HG03571 (cell line): ENCODE measurements at regions not wholly inside any gene's neighbourhood (a gene's known extent, or its start where the extent isn't known, plus 50 kb on each side); places are given as distances from the start of the nearest gene placed in this dataset.
"Not testable (repeated sequence)": the region's sequence is repeated elsewhere in the genome, so short reads cannot be mapped to it uniquely, and the experiment has no call there.

Source experiments
- ATAC-seq: cut with Tn5 transposase; IDR thresholded peaks from one replicate; pipeline ENCODE4 v1.9.1; 2021; ENCODE audit not compliant: unreplicated experiment

DNA sequence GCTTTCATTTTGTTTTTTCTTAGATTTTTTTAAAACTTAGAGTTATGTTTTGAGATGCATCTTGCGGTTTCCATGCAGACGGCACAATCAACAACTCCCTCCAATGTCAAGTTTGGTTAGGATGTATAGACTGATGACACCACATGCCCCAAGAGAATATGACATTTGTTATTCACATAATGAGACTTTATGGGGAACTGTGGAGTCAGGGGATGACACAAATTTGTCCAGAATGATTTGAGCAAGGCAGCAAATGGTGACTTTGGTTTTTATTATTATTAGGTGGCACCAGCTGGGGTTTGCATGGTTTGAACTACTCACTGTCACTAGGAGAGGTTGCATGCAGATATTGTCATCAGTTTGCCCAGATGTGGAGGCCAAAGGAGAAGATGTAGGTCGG lies 461.8 kb upstream of the PRKX start:
- no peak for ATAC-seq

- ATAC-seq, result no peak
Observed at GRCh38 chrX:4173743-4174142, 460.3 kb upstream of the PRKX start.

DNA sequence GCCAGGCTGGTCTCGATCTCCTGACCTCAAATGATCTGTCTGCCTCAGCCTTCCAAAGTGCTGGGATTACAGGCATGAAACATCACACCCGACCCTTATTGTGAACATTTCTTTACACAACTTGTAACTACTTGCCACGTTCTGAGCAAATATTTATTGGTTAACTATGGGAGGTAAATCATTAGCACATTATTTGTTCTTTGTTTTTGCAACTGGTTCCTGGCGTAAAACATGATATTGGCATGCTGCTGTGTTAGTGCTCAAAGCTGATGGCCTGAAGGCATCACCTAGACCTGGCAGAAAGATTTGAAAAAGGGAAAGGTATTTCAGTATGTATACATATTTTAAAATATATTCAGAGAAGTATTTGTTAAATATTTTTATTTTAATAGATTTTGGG lies 438.3 kb upstream of the PRKX start:
- no peak for ATAC-seq

- no peak for ATAC-seq
Observed at GRCh38 chrX:4150259-4150658, 436.8 kb upstream of the PRKX start.

GRCh38 chrX:4129626-4130025 lies 416.2 kb upstream of the PRKX start:
- ATAC-seq, result no peak

GRCh38 chrX:4118666-4119530 lies 405.4 kb upstream of the PRKX start:
- no peak for ATAC-seq

GRCh38 chrX:4110964-4111363 lies 397.5 kb upstream of the PRKX start:
- ATAC-seq, result no peak

- ATAC-seq, result no peak
Observed at GRCh38 chrX:4094926-4095325, 381.5 kb upstream of the PRKX start.

DNA sequence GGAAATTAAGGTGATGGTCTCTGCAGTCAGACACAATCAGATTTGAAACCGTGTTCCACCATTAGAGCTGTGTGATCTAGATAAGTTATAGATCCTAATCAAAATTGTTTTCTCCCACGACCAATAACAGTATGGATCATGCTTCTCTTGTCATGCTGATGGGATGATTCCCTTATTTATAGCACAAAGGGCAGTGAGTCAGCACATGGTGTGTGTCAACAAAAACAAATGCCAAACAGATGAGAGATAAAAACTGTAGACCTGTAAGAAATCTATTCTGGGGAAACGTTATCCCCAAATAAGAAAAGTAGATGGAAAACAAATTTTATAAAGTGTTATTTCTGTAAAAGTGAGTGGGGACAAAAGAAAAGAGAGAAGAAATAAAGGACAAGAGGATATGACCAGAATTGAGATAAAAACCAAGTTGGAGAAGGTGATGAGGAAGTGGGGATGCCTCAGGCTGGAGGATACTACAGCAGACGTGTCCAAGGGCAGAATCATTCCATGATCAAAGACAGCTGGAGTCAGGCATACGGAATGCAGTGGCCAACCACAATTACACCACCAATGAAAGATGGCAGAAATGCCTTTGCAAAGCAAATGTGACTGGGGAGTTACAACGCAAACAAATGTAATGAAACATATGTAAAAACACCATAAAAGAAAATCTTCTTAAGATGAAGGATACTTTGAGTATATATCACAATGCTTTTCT lies 377.8 kb upstream of the PRKX start:
- no peak for ATAC-seq

DNA sequence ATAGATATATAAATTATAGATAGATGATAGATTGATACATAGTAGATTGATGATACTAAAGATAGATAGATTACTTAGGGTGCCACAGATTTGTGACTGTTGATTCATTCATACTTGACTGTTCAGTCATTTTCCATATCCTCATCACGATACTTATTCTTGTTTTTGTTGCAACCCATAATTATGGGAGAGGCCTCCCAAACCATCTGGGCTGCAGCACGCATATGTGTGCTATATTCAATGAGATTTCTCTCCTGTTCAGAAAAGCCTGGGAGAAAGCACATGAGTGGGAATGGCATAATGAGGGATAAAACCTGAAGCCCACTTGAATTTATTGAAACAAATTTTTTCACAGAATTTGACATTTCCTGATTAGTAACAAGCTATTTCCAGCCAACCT lies 346.4 kb upstream of the PRKX start:
- ATAC-seq, result no peak

GRCh38 chrX:4043951-4044350 lies 330.5 kb upstream of the PRKX start:
- no peak for ATAC-seq

DNA sequence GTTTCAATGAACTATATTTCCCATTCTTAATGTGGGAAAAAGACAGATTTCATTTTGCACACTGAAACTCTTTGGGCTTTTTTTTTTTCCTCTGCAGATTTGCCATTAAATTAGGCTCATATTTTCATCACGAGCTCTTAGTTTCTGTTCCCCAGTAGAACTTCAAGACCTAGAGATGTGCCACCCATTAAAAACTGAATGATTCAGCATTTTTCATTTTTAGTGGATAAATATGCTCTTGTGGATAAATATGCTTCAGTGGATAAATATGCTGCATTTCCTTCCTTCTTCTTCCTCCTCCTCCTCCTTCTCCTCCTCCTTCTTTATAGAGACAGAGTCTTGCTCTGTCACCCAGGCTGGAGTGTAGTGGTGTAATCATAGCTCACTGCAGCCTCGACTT lies 322.4 kb upstream of the PRKX start:
- ATAC-seq, result no peak

GRCh38 chrX:4028151-4028550 lies 314.7 kb upstream of the PRKX start:
- no peak for ATAC-seq

DNA sequence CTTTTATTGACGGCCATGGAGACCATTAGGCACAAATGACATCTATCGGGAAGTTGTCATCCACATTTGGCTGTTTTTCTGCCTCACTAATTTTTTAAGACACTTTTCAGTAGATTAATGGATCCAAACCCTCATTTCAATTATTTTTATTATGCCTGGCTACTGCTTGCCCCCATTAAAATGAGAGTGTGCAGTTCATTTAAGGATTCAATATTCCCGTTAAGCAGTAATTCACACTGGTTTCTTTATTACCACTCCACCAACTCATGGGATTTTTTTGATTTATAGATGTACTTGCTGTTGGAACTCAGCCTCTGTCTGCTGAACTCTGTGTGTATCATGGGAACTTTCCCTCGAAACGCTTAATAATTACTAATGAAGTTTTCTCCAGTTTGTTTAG lies 291.8 kb upstream of the PRKX start:
- ATAC-seq, result no peak

- ATAC-seq, result no peak
Observed at GRCh38 chrX:4004822-4005221, 291.4 kb upstream of the PRKX start.

DNA sequence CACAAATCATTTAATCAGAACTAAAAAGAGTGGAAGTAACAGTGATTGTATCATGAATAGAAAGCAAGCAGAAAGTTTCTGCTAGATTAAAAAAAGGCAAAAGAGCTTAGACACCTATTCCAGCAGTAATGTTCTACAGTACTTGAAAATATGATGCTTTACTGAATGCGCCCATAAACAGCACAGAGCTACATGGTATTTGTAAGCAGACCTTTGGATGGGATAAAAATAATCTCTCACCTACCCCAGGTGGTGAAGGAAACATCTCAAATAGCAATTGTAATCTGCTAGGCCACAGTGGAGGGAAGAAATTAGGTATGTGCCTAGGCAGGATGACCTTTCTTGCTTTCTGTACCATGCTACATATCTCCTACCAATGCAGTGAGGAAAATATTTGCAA lies 280.9 kb upstream of the PRKX start:
- ATAC-seq, result no peak

DNA sequence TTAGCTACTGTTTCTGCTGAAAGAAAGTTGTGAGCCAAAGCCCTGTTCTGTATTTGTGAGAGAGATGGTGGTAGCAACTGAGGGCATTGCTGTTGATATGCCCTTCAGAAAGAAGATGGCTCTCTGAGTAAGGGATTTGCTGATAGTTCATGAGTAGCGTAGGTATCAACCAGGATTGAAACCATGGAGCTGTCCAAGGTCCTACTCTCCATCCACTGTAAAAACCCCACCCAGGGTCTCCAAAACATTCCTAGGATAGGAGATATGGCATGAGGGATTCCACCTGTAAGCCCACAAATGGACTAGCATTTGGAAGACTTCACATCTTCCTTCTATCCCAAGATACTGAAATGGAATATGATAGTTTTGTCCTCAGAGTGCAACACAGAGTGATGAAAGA lies 277.1 kb upstream of the PRKX start:
- no peak for ATAC-seq

DNA sequence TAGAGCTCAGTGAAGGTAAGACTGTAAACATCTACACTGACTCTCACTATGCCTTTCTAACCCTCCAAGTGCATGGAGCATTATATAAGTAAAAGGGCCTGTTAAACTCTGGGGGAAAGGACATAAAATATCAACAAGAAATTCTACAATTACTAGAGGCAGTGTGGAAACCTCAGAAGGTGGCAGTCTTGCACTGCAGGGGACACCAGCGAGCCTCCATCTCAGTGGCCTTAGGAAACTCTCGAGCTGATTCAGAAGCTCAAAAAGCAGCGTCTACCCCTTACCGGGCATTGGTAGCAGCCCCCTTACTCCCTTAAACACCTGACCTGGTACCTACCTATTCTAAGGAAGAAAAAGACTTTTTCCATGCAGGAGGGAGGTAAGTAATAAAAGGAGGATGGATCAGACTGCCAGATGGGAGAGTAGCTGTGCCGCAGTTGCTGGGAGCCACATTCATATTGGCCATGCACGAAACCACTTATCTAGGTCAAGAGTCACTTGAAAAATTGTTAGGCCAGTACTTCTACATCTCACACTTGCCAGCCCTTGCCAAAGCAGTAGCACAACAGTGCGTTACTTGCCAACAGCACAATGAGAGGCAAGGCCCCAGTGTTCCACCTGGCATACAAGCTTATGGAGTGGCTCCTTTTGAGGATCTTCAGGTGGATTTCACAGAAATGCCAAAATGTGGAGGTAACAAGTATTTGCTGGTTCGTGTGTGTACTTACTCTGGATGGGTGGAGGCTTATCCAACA lies 258.8 kb upstream of the PRKX start:
- not testable (repeated sequence) for ATAC-seq

DNA sequence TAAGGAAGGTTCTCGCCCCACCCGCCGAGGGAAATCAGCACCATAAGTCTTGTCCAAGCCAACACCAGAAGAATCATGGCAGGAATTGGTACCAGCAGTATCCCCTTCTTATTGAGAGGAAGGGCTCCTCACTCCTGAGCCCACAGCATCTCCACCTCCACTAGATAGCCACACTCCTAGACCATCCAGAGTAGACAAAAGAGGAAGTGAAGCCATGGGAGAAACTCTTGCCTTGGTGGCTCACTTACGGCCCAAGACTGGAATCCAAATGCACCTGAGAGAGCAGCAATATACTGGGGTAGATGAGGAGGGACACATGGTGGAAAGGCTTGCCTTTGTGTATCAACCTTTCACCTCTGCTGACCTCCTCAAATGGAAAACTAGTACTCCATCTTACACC lies 255.3 kb upstream of the PRKX start:
- ATAC-seq, result no peak

DNA sequence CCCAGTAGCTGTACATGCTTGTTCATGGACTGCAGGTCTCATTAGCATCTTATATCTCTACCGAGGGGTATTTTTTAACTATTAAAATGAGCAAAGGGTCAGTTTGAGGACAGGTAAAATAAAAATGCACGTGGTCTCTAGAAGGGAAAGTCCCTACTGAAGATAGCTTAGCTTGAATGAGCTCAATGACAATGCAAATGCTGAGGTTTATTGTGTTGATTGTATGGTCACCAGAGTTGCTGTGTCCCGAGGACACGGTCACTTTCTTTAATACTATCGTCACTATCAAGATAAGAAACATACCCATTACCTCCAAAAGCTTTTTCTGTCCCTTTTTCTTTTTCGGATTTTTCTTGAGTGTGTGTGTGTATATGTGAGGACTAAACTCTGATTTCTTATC lies 250.5 kb upstream of the PRKX start:
- no peak for ATAC-seq

- ATAC-seq, result no peak
Observed at GRCh38 chrX:3962511-3963311, 249.3 kb upstream of the PRKX start.
